ENCODE measurements at regions not wholly inside any gene's neighbourhood (a gene's known extent, or its start where the extent isn't known, plus 50 kb on each side); places are given as distances from the start of the nearest gene placed in this dataset.
A peak's percentile ranks its signal among the peaks of the same experiment; 100 is the strongest.

- peaks cover 41% of the 10 kb centered on the region for H3K4me1 ChIP-seq (ENCODE audit: insufficient read depth, low read length, poor library complexity, severe bottlenecking)
- H3F3A ChIP-seq (ENCODE audit: low read depth): peaks cover 2% of the 10 kb centered on the region; the same call in 1 of the 2 replicates
- H3K9me3 ChIP-seq (ENCODE audit: insufficient read depth, low read depth, low read length): no peaks in the 10 kb centered on the region
- no peaks in the 10 kb centered on the region for H3K36me3 ChIP-seq (ENCODE audit: insufficient read depth, low read length)
- H3K4me3 ChIP-seq (ENCODE audit: low read length, poor library complexity, severe bottlenecking): no peak overlapping the region
- no peaks in the 10 kb centered on the region for H3K27me3 ChIP-seq (ENCODE audit: insufficient read depth, low read length, poor library complexity, severe bottlenecking)
- no peaks in the 10 kb centered on the region for H4K20me1 ChIP-seq (ENCODE audit: insufficient read depth, low read length, poor library complexity, severe bottlenecking)
- H3K9me2 ChIP-seq (replicated peaks; ENCODE audit: low read depth, low read length): no peaks in the 10 kb centered on the region
- peaks cover 27% of the 10 kb centered on the region for H3K79me2 ChIP-seq (ENCODE audit: insufficient read depth, low read length)
- no peak overlapping the region for H3K4me2 ChIP-seq (ENCODE audit: low read depth, low read length, poor library complexity, severe bottlenecking)
- no peak overlapping the region for H2AFZ ChIP-seq (ENCODE audit: low read length)
- no peak overlapping the region for H3K9ac ChIP-seq (ENCODE audit: low read depth, low read length, poor library complexity, severe bottlenecking)
- TF ChIP-seq EZH2phosphoT487 (IDR thresholded peaks at IDR 0.05; ENCODE audit: borderline replicate concordance) (no peak), CTCF (conservative IDR thresholded peaks at IDR 0.05; ENCODE audit: low read length) (no peak)
Measured at GRCh38 chr16:85443116-85443515, 170.0 kb upstream of the GSE1 start.

GRCh38 chr16:85443531-85443930 is 169.6 kb upstream of the GSE1 start:
- H3K4me2 ChIP-seq (ENCODE audit: low read depth, low read length, poor library complexity, severe bottlenecking): no peak overlapping the region
- no peak for TF ChIP-seq EZH2phosphoT487 (IDR thresholded peaks at IDR 0.05; ENCODE audit: borderline replicate concordance)
- TF ChIP-seq CTCF (conservative IDR thresholded peaks at IDR 0.05; ENCODE audit: low read length): no peak
- H3K4me3 ChIP-seq (ENCODE audit: low read length, poor library complexity, severe bottlenecking): no peak overlapping the region
- H3K4me1 ChIP-seq (ENCODE audit: insufficient read depth, low read length, poor library complexity, severe bottlenecking): peaks cover 43% of the 10 kb centered on the region
- H2AFZ ChIP-seq (ENCODE audit: low read length): no peak overlapping the region
- no peaks in the 10 kb centered on the region for H3K9me2 ChIP-seq (replicated peaks; ENCODE audit: low read depth, low read length)
- H3K9me3 ChIP-seq (ENCODE audit: insufficient read depth, low read depth, low read length): no peaks in the 10 kb centered on the region
- H4K20me1 ChIP-seq (ENCODE audit: insufficient read depth, low read length, poor library complexity, severe bottlenecking): no peaks in the 10 kb centered on the region
- H3K27me3 ChIP-seq (ENCODE audit: insufficient read depth, low read length, poor library complexity, severe bottlenecking): no peaks in the 10 kb centered on the region
- H3K36me3 ChIP-seq (ENCODE audit: insufficient read depth, low read length): no peaks in the 10 kb centered on the region
- H3F3A ChIP-seq (ENCODE audit: low read depth): peaks cover 4% of the 10 kb centered on the region; the same call in 1 of the 2 replicates
- H3K79me2 ChIP-seq (ENCODE audit: insufficient read depth, low read length): peaks cover 27% of the 10 kb centered on the region
- H3K9ac ChIP-seq (ENCODE audit: low read depth, low read length, poor library complexity, severe bottlenecking): no peak overlapping the region

- Histone ChIP-seq H3K4me2 (ENCODE audit: low read depth, low read length, poor library complexity, severe bottlenecking) (peak overlapping the region; percentile 93), H3K9me3 (ENCODE audit: insufficient read depth, low read depth, low read length) (no peaks in the 10 kb centered on the region), H3F3A (ENCODE audit: low read depth) (peaks cover 16% of the 10 kb centered on the region), H3K79me2 (ENCODE audit: insufficient read depth, low read length) (peaks cover 27% of the 10 kb centered on the region), H3K4me1 (ENCODE audit: insufficient read depth, low read length, poor library complexity, severe bottlenecking) (peaks cover 56% of the 10 kb centered on the region), H3K36me3 (ENCODE audit: insufficient read depth, low read length) (no peaks in the 10 kb centered on the region), H3K9ac (ENCODE audit: low read depth, low read length, poor library complexity, severe bottlenecking) (peak overlapping the region; percentile 98), H2AFZ (ENCODE audit: low read length) (no peak overlapping the region), H3K9me2 (replicated peaks; ENCODE audit: low read depth, low read length) (no peaks in the 10 kb centered on the region), H4K20me1 (ENCODE audit: insufficient read depth, low read length, poor library complexity, severe bottlenecking) (no peaks in the 10 kb centered on the region), H3K4me3 (ENCODE audit: low read length, poor library complexity, severe bottlenecking) (no peak overlapping the region), H3K27me3 (ENCODE audit: insufficient read depth, low read length, poor library complexity, severe bottlenecking) (no peaks in the 10 kb centered on the region)
- TF ChIP-seq CTCF (conservative IDR thresholded peaks at IDR 0.05; ENCODE audit: low read length) (peak; percentile 39), EZH2phosphoT487 (IDR thresholded peaks at IDR 0.05; ENCODE audit: borderline replicate concordance) (no peak)
Measured at GRCh38 chr16:85445064-85445778, 167.9 kb upstream of the GSE1 start.

Measured in Loucy (cell line).